ENCODE measurements at regions not wholly inside any gene's neighbourhood (a gene's known extent, or its start where the extent isn't known, plus 50 kb on each side); places are given as distances from the start of the nearest gene placed in this dataset.

GRCh38 chr2:75317802-75318201 is 118.5 kb upstream of the TACR1 start:
- no peak overlapping the region for H3K4me2 ChIP-seq (ENCODE audit: low read length)
- no peaks in the 10 kb centered on the region for H4K20me1 ChIP-seq (ENCODE audit: control insufficient read depth, insufficient read depth, low read depth, low read length)
- no peaks in the 10 kb centered on the region for H3K27me3 ChIP-seq (ENCODE audit: control insufficient read depth, low read length)
- H3K4me1 ChIP-seq (ENCODE audit: control insufficient read depth, low read length) = no peaks in the 10 kb centered on the region
- no peak overlapping the region for H3K4me3 ChIP-seq (ENCODE audit: low read length)
- no peaks in the 10 kb centered on the region for H3K9me3 ChIP-seq (ENCODE audit: control insufficient read depth, insufficient read depth, low read length)
- TF ChIP-seq EZH2phosphoT487 (IDR thresholded peaks at IDR 0.05; ENCODE audit: borderline replicate concordance, low read length) = no peak
- TF ChIP-seq CTCF (IDR thresholded peaks at IDR 0.05; ENCODE audit: low read depth, low read length, poor library complexity, severe bottlenecking) = no peak
- H3F3A ChIP-seq (ENCODE audit: control insufficient read depth, insufficient read depth) = no peaks in the 10 kb centered on the region
- no peaks in the 10 kb centered on the region for H3K79me2 ChIP-seq (ENCODE audit: control insufficient read depth, low read length)
- H3K36me3 ChIP-seq (ENCODE audit: control insufficient read depth, low read length) = no peaks in the 10 kb centered on the region
- no peak overlapping the region for H3K27ac ChIP-seq (ENCODE audit: low read depth, low read length)
- H3K9me2 ChIP-seq (replicated peaks; ENCODE audit: control insufficient read depth, low read length) = no peaks in the 10 kb centered on the region

DNA sequence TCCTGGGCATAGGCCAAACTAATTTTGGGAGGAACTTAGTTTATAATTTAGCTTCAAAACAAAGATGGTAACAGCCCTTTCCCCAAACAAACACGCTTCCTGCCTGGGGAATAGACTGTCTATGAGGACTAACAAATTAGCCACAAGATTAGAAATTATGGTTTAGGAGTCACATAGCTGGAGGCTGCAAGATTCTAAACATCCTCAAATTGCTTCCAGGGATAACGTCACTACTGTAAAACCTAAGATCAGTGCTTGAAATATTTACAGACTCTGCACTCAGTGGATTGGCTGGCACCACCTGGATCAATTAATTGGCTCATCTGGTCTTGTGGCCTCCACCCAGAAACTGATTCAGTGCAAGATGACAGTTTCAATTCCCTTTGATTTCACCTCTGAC is 118.0 kb upstream of the TACR1 start:
- no peaks in the 10 kb centered on the region for H3F3A ChIP-seq (ENCODE audit: control insufficient read depth, insufficient read depth)
- no peaks in the 10 kb centered on the region for H3K9me2 ChIP-seq (replicated peaks; ENCODE audit: control insufficient read depth, low read length)
- no peaks in the 10 kb centered on the region for H4K20me1 ChIP-seq (ENCODE audit: control insufficient read depth, insufficient read depth, low read depth, low read length)
- no peaks in the 10 kb centered on the region for H3K9me3 ChIP-seq (ENCODE audit: control insufficient read depth, insufficient read depth, low read length)
- H3K27me3 ChIP-seq (ENCODE audit: control insufficient read depth, low read length) = no peaks in the 10 kb centered on the region
- H3K4me2 ChIP-seq (ENCODE audit: low read length) = no peak overlapping the region
- no peaks in the 10 kb centered on the region for H3K36me3 ChIP-seq (ENCODE audit: control insufficient read depth, low read length)
- H3K79me2 ChIP-seq (ENCODE audit: control insufficient read depth, low read length) = no peaks in the 10 kb centered on the region
- H3K27ac ChIP-seq (ENCODE audit: low read depth, low read length) = no peak overlapping the region
- TF ChIP-seq EZH2phosphoT487 (IDR thresholded peaks at IDR 0.05; ENCODE audit: borderline replicate concordance, low read length) (no peak), CTCF (IDR thresholded peaks at IDR 0.05; ENCODE audit: low read depth, low read length, poor library complexity, severe bottlenecking) (no peak)
- no peak overlapping the region for H3K4me3 ChIP-seq (ENCODE audit: low read length)
- H3K4me1 ChIP-seq (ENCODE audit: control insufficient read depth, low read length) = peaks cover under 1% of the 10 kb centered on the region

DNA sequence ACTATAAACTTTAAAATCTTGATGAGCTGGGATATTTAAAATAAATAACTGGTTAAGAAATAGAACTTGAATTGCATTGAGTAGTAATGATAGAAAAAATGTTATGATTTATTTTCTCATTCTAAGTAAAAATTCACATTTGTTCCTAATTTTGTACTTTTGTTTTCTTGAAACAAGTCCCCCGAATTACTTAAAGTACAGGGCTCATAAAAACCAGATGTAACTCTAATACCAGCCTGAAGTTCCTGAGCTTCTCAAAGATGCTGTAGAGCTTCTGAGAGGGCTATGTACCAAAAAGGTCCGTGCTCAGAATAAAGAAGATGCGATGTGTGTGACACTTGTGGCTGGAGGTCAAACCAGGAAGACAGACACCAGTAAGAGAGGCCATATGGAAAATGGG is 116.1 kb upstream of the TACR1 start:
- TF ChIP-seq CTCF (IDR thresholded peaks at IDR 0.05; ENCODE audit: low read depth, low read length, poor library complexity, severe bottlenecking) (no peak), EZH2phosphoT487 (IDR thresholded peaks at IDR 0.05; ENCODE audit: borderline replicate concordance, low read length) (no peak)
- Histone ChIP-seq H3F3A (ENCODE audit: control insufficient read depth, insufficient read depth) (no peaks in the 10 kb centered on the region), H4K20me1 (ENCODE audit: control insufficient read depth, insufficient read depth, low read depth, low read length) (no peaks in the 10 kb centered on the region), H3K4me3 (ENCODE audit: low read length) (no peak overlapping the region), H3K27me3 (ENCODE audit: control insufficient read depth, low read length) (no peaks in the 10 kb centered on the region), H3K36me3 (ENCODE audit: control insufficient read depth, low read length) (no peaks in the 10 kb centered on the region), H3K4me1 (ENCODE audit: control insufficient read depth, low read length) (peaks cover 3% of the 10 kb centered on the region), H3K9me3 (ENCODE audit: control insufficient read depth, insufficient read depth, low read length) (no peaks in the 10 kb centered on the region), H3K79me2 (ENCODE audit: control insufficient read depth, low read length) (no peaks in the 10 kb centered on the region), H3K9me2 (replicated peaks; ENCODE audit: control insufficient read depth, low read length) (no peaks in the 10 kb centered on the region), H3K4me2 (ENCODE audit: low read length) (no peak overlapping the region), H3K27ac (ENCODE audit: low read depth, low read length) (no peak overlapping the region)

- no peaks in the 10 kb centered on the region for H3K9me3 ChIP-seq (ENCODE audit: control insufficient read depth, insufficient read depth, low read length)
- H3F3A ChIP-seq (ENCODE audit: control insufficient read depth, insufficient read depth) = no peaks in the 10 kb centered on the region
- H3K79me2 ChIP-seq (ENCODE audit: control insufficient read depth, low read length) = no peaks in the 10 kb centered on the region
- no peaks in the 10 kb centered on the region for H3K36me3 ChIP-seq (ENCODE audit: control insufficient read depth, low read length)
- no peaks in the 10 kb centered on the region for H4K20me1 ChIP-seq (ENCODE audit: control insufficient read depth, insufficient read depth, low read depth, low read length)
- H3K4me2 ChIP-seq (ENCODE audit: low read length) = no peak overlapping the region
- no peak overlapping the region for H3K27ac ChIP-seq (ENCODE audit: low read depth, low read length)
- peak; percentile 51 for TF ChIP-seq CTCF (IDR thresholded peaks at IDR 0.05; ENCODE audit: low read depth, low read length, poor library complexity, severe bottlenecking)
- TF ChIP-seq EZH2phosphoT487 (IDR thresholded peaks at IDR 0.05; ENCODE audit: borderline replicate concordance, low read length) = no peak
- H3K4me1 ChIP-seq (ENCODE audit: control insufficient read depth, low read length) = peaks cover 3% of the 10 kb centered on the region
- no peaks in the 10 kb centered on the region for H3K27me3 ChIP-seq (ENCODE audit: control insufficient read depth, low read length)
- no peak overlapping the region for H3K4me3 ChIP-seq (ENCODE audit: low read length)
- H3K9me2 ChIP-seq (replicated peaks; ENCODE audit: control insufficient read depth, low read length) = no peaks in the 10 kb centered on the region
These were observed 112.7 kb upstream of the TACR1 start for GRCh38 chr2:75311993-75312392.
